AG09309 (cell line): ENCODE measurements at regions not wholly inside any gene's neighbourhood (a gene's known extent, or its start where the extent isn't known, plus 50 kb on each side); places are given as distances from the start of the nearest gene placed in this dataset.

Experiments used
- DNase-seq: peaks from one replicate; pipeline ENCODE4 v3.0.0-alpha.2; 2010; ENCODE audit warnings: low read depth
- H3K4me3 ChIP-seq: 2 replicates; pipeline ENCODE4 v1.5.1; 2011; ENCODE audit warnings: mild to moderate bottlenecking, low read depth, low read length, moderate library complexity; ENCODE audit not compliant: control insufficient read depth
- TF ChIP-seq, protein P1 (sequence below): IDR thresholded peaks from 2 replicates; pipeline ENCODE4 v1.5.1; 2011; ENCODE audit warnings: mild to moderate bottlenecking, low read depth, low read length, inconsistent platforms; ENCODE audit not compliant: insufficient read depth, control insufficient read depth; ENCODE audit errors: missing control alignments

DNA sequence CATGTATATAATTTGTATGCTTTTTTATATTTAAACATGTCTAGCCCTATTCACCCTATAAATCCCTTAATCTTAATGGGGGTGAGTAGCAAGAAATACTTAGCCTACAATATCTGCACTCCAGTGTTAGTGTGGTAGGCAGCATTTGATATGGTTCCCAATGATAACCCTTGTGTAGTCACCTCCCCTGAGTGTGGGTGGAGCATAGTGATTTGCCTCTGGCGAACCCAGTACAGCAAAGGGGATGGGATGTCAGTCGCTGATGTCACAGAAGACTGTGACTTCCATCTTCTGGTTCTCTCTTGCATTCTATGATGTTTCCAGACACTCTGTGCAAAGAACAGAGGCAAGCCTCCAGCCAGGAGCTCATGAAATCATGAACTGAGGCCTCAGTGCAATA lies 211.2 kb downstream of the CRPPA start:
- TF ChIP-seq, protein P1, sequence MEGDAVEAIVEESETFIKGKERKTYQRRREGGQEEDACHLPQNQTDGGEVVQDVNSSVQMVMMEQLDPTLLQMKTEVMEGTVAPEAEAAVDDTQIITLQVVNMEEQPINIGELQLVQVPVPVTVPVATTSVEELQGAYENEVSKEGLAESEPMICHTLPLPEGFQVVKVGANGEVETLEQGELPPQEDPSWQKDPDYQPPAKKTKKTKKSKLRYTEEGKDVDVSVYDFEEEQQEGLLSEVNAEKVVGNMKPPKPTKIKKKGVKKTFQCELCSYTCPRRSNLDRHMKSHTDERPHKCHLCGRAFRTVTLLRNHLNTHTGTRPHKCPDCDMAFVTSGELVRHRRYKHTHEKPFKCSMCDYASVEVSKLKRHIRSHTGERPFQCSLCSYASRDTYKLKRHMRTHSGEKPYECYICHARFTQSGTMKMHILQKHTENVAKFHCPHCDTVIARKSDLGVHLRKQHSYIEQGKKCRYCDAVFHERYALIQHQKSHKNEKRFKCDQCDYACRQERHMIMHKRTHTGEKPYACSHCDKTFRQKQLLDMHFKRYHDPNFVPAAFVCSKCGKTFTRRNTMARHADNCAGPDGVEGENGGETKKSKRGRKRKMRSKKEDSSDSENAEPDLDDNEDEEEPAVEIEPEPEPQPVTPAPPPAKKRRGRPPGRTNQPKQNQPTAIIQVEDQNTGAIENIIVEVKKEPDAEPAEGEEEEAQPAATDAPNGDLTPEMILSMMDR = no peak
- DNase-seq = no peak
- no peak overlapping the region for H3K4me3 ChIP-seq

DNA sequence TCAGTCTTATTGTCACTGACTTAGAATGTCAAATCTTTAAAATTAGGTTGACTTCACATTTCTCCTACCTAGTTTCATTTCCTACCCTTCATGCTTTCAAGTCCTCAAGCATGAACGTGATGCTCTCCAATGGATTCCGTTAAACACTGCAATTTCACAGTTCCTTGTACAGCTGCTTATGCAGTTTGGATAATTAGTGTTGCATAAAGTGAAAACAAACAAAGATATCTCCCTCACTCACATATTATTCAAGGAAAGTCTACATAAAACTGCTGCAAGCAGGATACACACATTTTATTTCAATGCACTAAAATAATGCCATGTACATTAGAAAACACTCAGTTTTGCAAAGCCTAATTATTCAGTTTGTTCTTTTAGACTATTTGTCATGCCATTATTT lies 214.0 kb downstream of the CRPPA start:
- DNase-seq = no peak
- no peak overlapping the region for H3K4me3 ChIP-seq
- TF ChIP-seq, protein P1 = no peak

DNA sequence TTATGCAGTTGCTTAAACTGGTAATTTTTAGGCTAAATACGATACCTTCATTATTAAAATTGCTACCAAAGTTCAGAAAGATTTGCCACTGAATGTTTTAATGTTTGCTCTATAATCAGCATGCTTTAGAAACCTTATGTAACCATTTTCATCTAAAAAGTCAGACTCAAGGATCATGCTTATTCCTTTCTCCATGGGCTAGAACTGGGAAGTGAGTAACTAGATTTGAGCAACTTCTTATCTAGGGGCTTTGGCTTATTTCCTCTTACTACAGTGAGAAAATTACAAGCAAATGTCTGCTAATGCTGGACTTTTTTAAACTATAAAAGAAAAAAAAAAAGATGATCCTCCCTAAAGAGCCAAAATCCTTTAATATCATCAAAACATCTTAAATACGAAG lies 215.9 kb downstream of the CRPPA start:
- peak; percentile 1 for DNase-seq
- TF ChIP-seq, protein P1 = no peak
- H3K4me3 ChIP-seq = no peak overlapping the region

DNA sequence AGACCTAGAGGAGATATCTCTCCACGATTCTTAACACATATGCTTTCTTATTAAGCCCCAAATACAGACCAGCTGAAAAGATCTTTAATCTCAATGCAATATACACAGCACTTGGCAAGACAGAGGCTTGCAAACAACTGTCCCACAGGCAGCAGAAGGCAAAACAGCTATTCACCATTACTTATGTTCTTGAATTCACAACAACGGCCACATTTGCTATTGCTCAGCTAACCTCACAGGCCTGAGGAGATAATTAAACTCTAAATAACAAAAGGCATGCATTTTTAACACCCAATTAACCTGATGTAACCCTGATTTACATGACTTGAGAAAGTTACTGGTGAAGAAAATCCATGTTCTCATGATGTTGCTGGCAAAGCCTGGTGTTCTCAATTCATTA lies 216.4 kb downstream of the CRPPA start:
- no peak overlapping the region for H3K4me3 ChIP-seq
- TF ChIP-seq, protein P1 = no peak
- no peak for DNase-seq

DNA sequence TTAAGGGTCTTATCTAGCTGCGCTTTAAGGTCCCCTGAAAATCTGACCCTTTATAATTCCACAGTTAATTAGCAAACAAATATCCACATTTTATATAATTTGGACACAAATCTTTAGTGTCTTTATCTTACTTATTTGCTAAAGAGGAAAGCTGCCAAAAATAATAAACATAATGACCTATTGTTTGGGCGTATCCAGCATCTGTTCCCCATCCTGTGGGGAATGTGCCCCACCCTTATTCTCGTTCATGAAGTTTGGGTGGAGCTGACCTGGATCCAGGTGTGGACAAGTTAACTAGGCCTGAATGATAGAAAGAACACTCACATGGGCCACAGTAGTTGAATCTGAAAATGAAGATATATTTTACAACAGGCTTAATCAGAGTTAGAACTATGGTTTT lies 218.3 kb downstream of the CRPPA start:
- no peak for DNase-seq
- no peak overlapping the region for H3K4me3 ChIP-seq
- TF ChIP-seq, protein P1 = no peak

DNA sequence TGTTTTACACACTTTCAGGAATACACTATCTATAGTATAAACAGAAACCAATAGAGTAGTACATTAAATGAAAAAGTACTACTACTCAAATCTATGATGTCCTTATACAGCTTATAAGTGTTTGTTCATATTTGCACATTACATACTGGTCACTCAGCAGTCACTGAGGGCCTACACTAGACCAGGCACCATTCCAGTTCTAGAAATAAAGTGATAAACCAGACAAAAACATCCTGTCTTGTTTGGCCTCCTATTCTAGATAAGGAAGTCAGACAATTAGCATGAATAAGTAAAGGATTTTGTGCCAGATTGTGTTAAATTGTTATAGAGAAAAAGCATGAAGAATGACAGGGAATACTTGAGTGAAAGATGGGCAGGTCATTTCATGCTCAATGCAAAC lies 219.0 kb downstream of the CRPPA start:
- TF ChIP-seq, protein P1 = no peak
- H3K4me3 ChIP-seq = no peak overlapping the region
- no peak for DNase-seq

DNA sequence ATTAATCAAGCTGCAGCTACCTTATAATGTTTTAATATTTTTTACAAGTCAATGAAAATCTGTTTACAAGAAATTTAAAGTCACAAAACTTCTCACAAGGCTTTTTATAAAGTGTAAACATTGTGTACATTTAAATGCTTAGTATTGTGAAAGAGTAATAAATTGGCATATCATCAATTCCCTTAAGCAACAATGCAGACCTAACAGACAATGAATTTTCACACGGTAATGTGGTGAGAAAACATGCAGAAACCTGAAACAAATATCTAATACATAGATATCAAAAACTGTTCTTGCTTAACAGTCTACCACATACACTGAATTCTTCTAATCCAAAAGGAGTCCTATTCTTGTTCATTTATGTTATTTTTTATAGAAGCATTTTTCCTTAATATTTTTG lies 220.7 kb downstream of the CRPPA start:
- TF ChIP-seq, protein P1 = no peak
- no peak overlapping the region for H3K4me3 ChIP-seq
- DNase-seq = no peak
